ENCODE measurements at regions not wholly inside any gene's neighbourhood (a gene's known extent, or its start where the extent isn't known, plus 50 kb on each side); places are given as distances from the start of the nearest gene placed in this dataset.

GRCh38 chr11:15873501-15873900 lies 482.8 kb downstream of the SOX6 start:
- no peak for DNase-seq
- H3K4me3 ChIP-seq (ENCODE audit: low read length) = no peak overlapping the region
- no peak overlapping the region for H3K9ac ChIP-seq (ENCODE audit: low read length)
- H3K79me2 ChIP-seq (ENCODE audit: low read length) = no peaks in the 10 kb centered on the region
- no peaks in the 10 kb centered on the region for H3K9me3 ChIP-seq (ENCODE audit: low read length)
- no peak overlapping the region for H2AFZ ChIP-seq (ENCODE audit: low read length)
- no peak overlapping the region for H3K4me2 ChIP-seq (ENCODE audit: low read depth, low read length, poor library complexity, severe bottlenecking)
- no peak overlapping the region for H3K27ac ChIP-seq (ENCODE audit: low read length)
- H4K20me1 ChIP-seq (ENCODE audit: insufficient read depth, low read depth, low read length) = no peaks in the 10 kb centered on the region
- H3K36me3 ChIP-seq (ENCODE audit: insufficient read depth, low read length) = no peaks in the 10 kb centered on the region
- H3K27me3 ChIP-seq (ENCODE audit: low read length) = no peaks in the 10 kb centered on the region
- H3K4me1 ChIP-seq (ENCODE audit: low read length) = no peaks in the 10 kb centered on the region
- no peaks in the 10 kb centered on the region for H3K9me2 ChIP-seq (replicated peaks; ENCODE audit: insufficient read depth, low read length)

GRCh38 chr11:15874704-15875103 lies 481.6 kb downstream of the SOX6 start:
- Histone ChIP-seq H3K4me1 (ENCODE audit: low read length) (no peaks in the 10 kb centered on the region), H3K4me2 (ENCODE audit: low read depth, low read length, poor library complexity, severe bottlenecking) (no peak overlapping the region), H3K9ac (ENCODE audit: low read length) (no peak overlapping the region), H2AFZ (ENCODE audit: low read length) (no peak overlapping the region), H3K9me2 (replicated peaks; ENCODE audit: insufficient read depth, low read length) (no peaks in the 10 kb centered on the region), H3K9me3 (ENCODE audit: low read length) (no peaks in the 10 kb centered on the region), H3K4me3 (ENCODE audit: low read length) (no peak overlapping the region), H3K27ac (ENCODE audit: low read length) (no peak overlapping the region), H3K79me2 (ENCODE audit: low read length) (no peaks in the 10 kb centered on the region), H3K27me3 (ENCODE audit: low read length) (no peaks in the 10 kb centered on the region), H3K36me3 (ENCODE audit: insufficient read depth, low read length) (no peaks in the 10 kb centered on the region), H4K20me1 (ENCODE audit: insufficient read depth, low read depth, low read length) (no peaks in the 10 kb centered on the region)
- DNase-seq = no peak

- H3K4me3 ChIP-seq (ENCODE audit: low read length) = no peak overlapping the region
- H2AFZ ChIP-seq (ENCODE audit: low read length) = no peak overlapping the region
- H3K4me1 ChIP-seq (ENCODE audit: low read length) = no peaks in the 10 kb centered on the region
- DNase-seq = no peak
- H3K9me2 ChIP-seq (replicated peaks; ENCODE audit: insufficient read depth, low read length) = no peaks in the 10 kb centered on the region
- H3K4me2 ChIP-seq (ENCODE audit: low read depth, low read length, poor library complexity, severe bottlenecking) = no peak overlapping the region
- no peaks in the 10 kb centered on the region for H3K36me3 ChIP-seq (ENCODE audit: insufficient read depth, low read length)
- H3K9ac ChIP-seq (ENCODE audit: low read length) = no peak overlapping the region
- H4K20me1 ChIP-seq (ENCODE audit: insufficient read depth, low read depth, low read length) = no peaks in the 10 kb centered on the region
- no peaks in the 10 kb centered on the region for H3K27me3 ChIP-seq (ENCODE audit: low read length)
- no peak overlapping the region for H3K27ac ChIP-seq (ENCODE audit: low read length)
- no peaks in the 10 kb centered on the region for H3K79me2 ChIP-seq (ENCODE audit: low read length)
- H3K9me3 ChIP-seq (ENCODE audit: low read length) = no peaks in the 10 kb centered on the region
These were observed 481.0 kb downstream of the SOX6 start for GRCh38 chr11:15875393-15875792.

GRCh38 chr11:15875943-15876342 lies 480.4 kb downstream of the SOX6 start:
- Histone ChIP-seq H3K79me2 (ENCODE audit: low read length) (no peaks in the 10 kb centered on the region), H2AFZ (ENCODE audit: low read length) (no peak overlapping the region), H3K9ac (ENCODE audit: low read length) (no peak overlapping the region), H4K20me1 (ENCODE audit: insufficient read depth, low read depth, low read length) (no peaks in the 10 kb centered on the region), H3K4me3 (ENCODE audit: low read length) (no peak overlapping the region), H3K9me2 (replicated peaks; ENCODE audit: insufficient read depth, low read length) (no peaks in the 10 kb centered on the region), H3K36me3 (ENCODE audit: insufficient read depth, low read length) (no peaks in the 10 kb centered on the region), H3K9me3 (ENCODE audit: low read length) (no peaks in the 10 kb centered on the region), H3K4me2 (ENCODE audit: low read depth, low read length, poor library complexity, severe bottlenecking) (no peak overlapping the region), H3K27me3 (ENCODE audit: low read length) (no peaks in the 10 kb centered on the region), H3K27ac (ENCODE audit: low read length) (no peak overlapping the region), H3K4me1 (ENCODE audit: low read length) (no peaks in the 10 kb centered on the region)
- no peak for DNase-seq

GRCh38 chr11:15878756-15879155 lies 477.6 kb downstream of the SOX6 start:
- Histone ChIP-seq H3K4me2 (ENCODE audit: low read depth, low read length, poor library complexity, severe bottlenecking) (no peak overlapping the region), H3K36me3 (ENCODE audit: insufficient read depth, low read length) (no peaks in the 10 kb centered on the region), H3K4me3 (ENCODE audit: low read length) (no peak overlapping the region), H3K9ac (ENCODE audit: low read length) (no peak overlapping the region), H3K79me2 (ENCODE audit: low read length) (no peaks in the 10 kb centered on the region), H3K9me2 (replicated peaks; ENCODE audit: insufficient read depth, low read length) (no peaks in the 10 kb centered on the region), H4K20me1 (ENCODE audit: insufficient read depth, low read depth, low read length) (no peaks in the 10 kb centered on the region), H3K4me1 (ENCODE audit: low read length) (no peaks in the 10 kb centered on the region), H3K9me3 (ENCODE audit: low read length) (no peaks in the 10 kb centered on the region), H3K27me3 (ENCODE audit: low read length) (no peaks in the 10 kb centered on the region), H3K27ac (ENCODE audit: low read length) (no peak overlapping the region), H2AFZ (ENCODE audit: low read length) (no peak overlapping the region)
- DNase-seq = no peak

GRCh38 chr11:15880291-15880690 lies 476.1 kb downstream of the SOX6 start:
- DNase-seq = no peak
- Histone ChIP-seq H3K9me2 (replicated peaks; ENCODE audit: insufficient read depth, low read length) (no peaks in the 10 kb centered on the region), H2AFZ (ENCODE audit: low read length) (no peak overlapping the region), H3K4me1 (ENCODE audit: low read length) (no peaks in the 10 kb centered on the region), H3K27me3 (ENCODE audit: low read length) (no peaks in the 10 kb centered on the region), H3K4me3 (ENCODE audit: low read length) (no peak overlapping the region), H4K20me1 (ENCODE audit: insufficient read depth, low read depth, low read length) (no peaks in the 10 kb centered on the region), H3K4me2 (ENCODE audit: low read depth, low read length, poor library complexity, severe bottlenecking) (no peak overlapping the region), H3K9me3 (ENCODE audit: low read length) (no peaks in the 10 kb centered on the region), H3K27ac (ENCODE audit: low read length) (no peak overlapping the region), H3K9ac (ENCODE audit: low read length) (no peak overlapping the region), H3K36me3 (ENCODE audit: insufficient read depth, low read length) (no peaks in the 10 kb centered on the region), H3K79me2 (ENCODE audit: low read length) (no peaks in the 10 kb centered on the region)

- no peaks in the 10 kb centered on the region for H3K79me2 ChIP-seq (ENCODE audit: low read length)
- H3K9me3 ChIP-seq (ENCODE audit: low read length) = no peaks in the 10 kb centered on the region
- H3K4me1 ChIP-seq (ENCODE audit: low read length) = no peaks in the 10 kb centered on the region
- H4K20me1 ChIP-seq (ENCODE audit: insufficient read depth, low read depth, low read length) = no peaks in the 10 kb centered on the region
- no peaks in the 10 kb centered on the region for H3K9me2 ChIP-seq (replicated peaks; ENCODE audit: insufficient read depth, low read length)
- DNase-seq = no peak
- no peak overlapping the region for H3K27ac ChIP-seq (ENCODE audit: low read length)
- H3K4me2 ChIP-seq (ENCODE audit: low read depth, low read length, poor library complexity, severe bottlenecking) = no peak overlapping the region
- H2AFZ ChIP-seq (ENCODE audit: low read length) = no peak overlapping the region
- no peak overlapping the region for H3K9ac ChIP-seq (ENCODE audit: low read length)
- no peaks in the 10 kb centered on the region for H3K27me3 ChIP-seq (ENCODE audit: low read length)
- H3K4me3 ChIP-seq (ENCODE audit: low read length) = no peak overlapping the region
- no peaks in the 10 kb centered on the region for H3K36me3 ChIP-seq (ENCODE audit: insufficient read depth, low read length)
These were observed 473.4 kb downstream of the SOX6 start for GRCh38 chr11:15882876-15883454.

GRCh38 chr11:15883455-15883920 lies 472.9 kb downstream of the SOX6 start:
- no peak overlapping the region for H3K4me2 ChIP-seq (ENCODE audit: low read depth, low read length, poor library complexity, severe bottlenecking)
- DNase-seq = no peak

GRCh38 chr11:15884141-15884540 lies 472.2 kb downstream of the SOX6 start:
- no peaks in the 10 kb centered on the region for H3K36me3 ChIP-seq (ENCODE audit: insufficient read depth, low read length)
- no peak overlapping the region for H3K4me3 ChIP-seq (ENCODE audit: low read length)
- no peaks in the 10 kb centered on the region for H3K9me3 ChIP-seq (ENCODE audit: low read length)
- H3K4me2 ChIP-seq (ENCODE audit: low read depth, low read length, poor library complexity, severe bottlenecking) = no peak overlapping the region
- H3K27ac ChIP-seq (ENCODE audit: low read length) = no peak overlapping the region
- H3K9ac ChIP-seq (ENCODE audit: low read length) = no peak overlapping the region
- H3K79me2 ChIP-seq (ENCODE audit: low read length) = no peaks in the 10 kb centered on the region
- no peaks in the 10 kb centered on the region for H3K27me3 ChIP-seq (ENCODE audit: low read length)
- DNase-seq = no peak
- H3K4me1 ChIP-seq (ENCODE audit: low read length) = no peaks in the 10 kb centered on the region
- H3K9me2 ChIP-seq (replicated peaks; ENCODE audit: insufficient read depth, low read length) = no peaks in the 10 kb centered on the region
- H4K20me1 ChIP-seq (ENCODE audit: insufficient read depth, low read depth, low read length) = no peaks in the 10 kb centered on the region
- no peak overlapping the region for H2AFZ ChIP-seq (ENCODE audit: low read length)

More at GRCh38 chr11:15883455-15883920, 472.9 kb downstream of the SOX6 start:
- H3K27ac ChIP-seq (ENCODE audit: low read length) = no peak overlapping the region
- no peaks in the 10 kb centered on the region for H3K9me2 ChIP-seq (replicated peaks; ENCODE audit: insufficient read depth, low read length)
- H3K9ac ChIP-seq (ENCODE audit: low read length) = no peak overlapping the region
- H3K4me1 ChIP-seq (ENCODE audit: low read length) = no peaks in the 10 kb centered on the region
- no peaks in the 10 kb centered on the region for H3K27me3 ChIP-seq (ENCODE audit: low read length)
- H3K79me2 ChIP-seq (ENCODE audit: low read length) = no peaks in the 10 kb centered on the region
- H3K9me3 ChIP-seq (ENCODE audit: low read length) = no peaks in the 10 kb centered on the region
- no peak overlapping the region for H2AFZ ChIP-seq (ENCODE audit: low read length)
- H3K4me3 ChIP-seq (ENCODE audit: low read length) = no peak overlapping the region
- no peaks in the 10 kb centered on the region for H4K20me1 ChIP-seq (ENCODE audit: insufficient read depth, low read depth, low read length)
- no peaks in the 10 kb centered on the region for H3K36me3 ChIP-seq (ENCODE audit: insufficient read depth, low read length)
